ENCODE measurements at regions not wholly inside any gene's neighbourhood (a gene's known extent, or its start where the extent isn't known, plus 50 kb on each side); places are given as distances from the start of the nearest gene placed in this dataset.
A peak's percentile ranks its signal among the peaks of the same experiment; 100 is the strongest.
"Not testable (repeated sequence)": the region's sequence is repeated elsewhere in the genome, so short reads cannot be mapped to it uniquely, and the experiment has no call there.

DNA sequence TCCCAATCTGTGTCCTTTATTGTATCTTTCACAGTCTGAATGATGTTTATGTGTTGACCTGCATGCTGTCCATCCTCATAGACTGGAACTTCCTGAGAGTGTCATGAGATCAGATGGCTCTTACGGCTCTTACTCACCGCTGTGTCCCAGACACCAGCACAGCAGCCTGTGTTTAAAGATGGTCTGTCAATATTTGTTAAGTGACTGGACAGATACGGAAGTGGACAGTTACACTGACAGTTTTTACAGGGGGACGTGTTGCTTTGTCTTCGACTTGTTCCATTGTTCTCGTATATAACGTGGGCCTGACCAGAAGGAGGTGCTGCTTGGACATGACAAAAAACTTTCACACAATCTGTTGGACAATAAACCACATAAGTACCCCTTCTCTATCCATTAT lies 342.6 kb downstream of the PREX1 start (continued):
- TF ChIP-seq GFI1 (CRISPR knock-in tag; IDR thresholded peaks at IDR 0.05; ENCODE audit: borderline replicate concordance) (peak; percentile 55; the same call in 1 of the 2 replicates), HDAC1 (CRISPR knock-in tag; IDR thresholded peaks at IDR 0.05) (peak; percentile 77), SMARCC2 (IDR thresholded peaks at IDR 0.05) (0 out of 2 replicates have a peak, but pooled peaks have one; percentile 17), ZMYM3 (CRISPR knock-in tag; IDR thresholded peaks at IDR 0.05) (peak; percentile 72; the same call in 1 of the 2 replicates), ZNF292 (CRISPR knock-in tag; IDR thresholded peaks at IDR 0.05; ENCODE audit: borderline replicate concordance, low read depth) (peak; percentile 95; the same call in 1 of the 2 replicates), ZNF710 (CRISPR knock-in tag; IDR thresholded peaks at IDR 0.05; ENCODE audit: borderline replicate concordance) (peak; percentile 67; the same call in 1 of the 2 replicates), TBX3 (IDR thresholded peaks at IDR 0.05; ENCODE audit: borderline replicate concordance) (peak; percentile 96), ARID4A (CRISPR knock-in tag; IDR thresholded peaks at IDR 0.05; ENCODE audit: borderline replicate concordance) (peak; percentile 20; the same call in 1 of the 2 replicates), SIX4 (CRISPR knock-in tag; IDR thresholded peaks at IDR 0.05) (peak; percentile 43), SOX13 (IDR thresholded peaks at IDR 0.05) (peak; percentile 99), SOX13 (CRISPR knock-in tag; conservative IDR thresholded peaks at IDR 0.05 in 1 of 2, IDR thresholded peaks at IDR 0.05 in 1 of 2) (peak in 1 of 2 experiments; percentile 100; a peak in 2 of 4 replicates), THAP11 (CRISPR knock-in tag; IDR thresholded peaks at IDR 0.05) (peak; percentile 68), LCORL (IDR thresholded peaks at IDR 0.05) (peak; percentile 26; the same call in 1 of the 2 replicates), LCORL (CRISPR knock-in tag; IDR thresholded peaks at IDR 0.05) (peak; percentile 41; the same call in 1 of the 2 replicates), ATF7 (IDR thresholded peaks at IDR 0.05) (peak; percentile 31; the same call in 1 of the 2 replicates), ZBTB7B (CRISPR knock-in tag; IDR thresholded peaks at IDR 0.05) (0 out of 2 replicates have a peak, but pooled peaks have one; percentile 28), YEATS2 (CRISPR knock-in tag; IDR thresholded peaks at IDR 0.05; ENCODE audit: borderline replicate concordance) (peak; percentile 30; the same call in 1 of the 2 replicates), ZSCAN9 (CRISPR knock-in tag; IDR thresholded peaks at IDR 0.05; ENCODE audit: borderline replicate concordance) (peak; percentile 87), CREB1 (IDR thresholded peaks at IDR 0.05) (peak; percentile 79), CREB1 (CRISPR knock-in tag; IDR thresholded peaks at IDR 0.05) (peak; percentile 82), ETV5 (CRISPR knock-in tag; IDR thresholded peaks at IDR 0.05; ENCODE audit: borderline replicate concordance) (peak; percentile 92; the same call in 1 of the 2 replicates), POGZ (CRISPR knock-in tag; IDR thresholded peaks at IDR 0.05) (peak; percentile 68)
- not testable (repeated sequence) for TF ChIP-seq ATF7 (CRISPR knock-in tag; IDR thresholded peaks at IDR 0.05)
- TF ChIP-seq, protein P1, sequence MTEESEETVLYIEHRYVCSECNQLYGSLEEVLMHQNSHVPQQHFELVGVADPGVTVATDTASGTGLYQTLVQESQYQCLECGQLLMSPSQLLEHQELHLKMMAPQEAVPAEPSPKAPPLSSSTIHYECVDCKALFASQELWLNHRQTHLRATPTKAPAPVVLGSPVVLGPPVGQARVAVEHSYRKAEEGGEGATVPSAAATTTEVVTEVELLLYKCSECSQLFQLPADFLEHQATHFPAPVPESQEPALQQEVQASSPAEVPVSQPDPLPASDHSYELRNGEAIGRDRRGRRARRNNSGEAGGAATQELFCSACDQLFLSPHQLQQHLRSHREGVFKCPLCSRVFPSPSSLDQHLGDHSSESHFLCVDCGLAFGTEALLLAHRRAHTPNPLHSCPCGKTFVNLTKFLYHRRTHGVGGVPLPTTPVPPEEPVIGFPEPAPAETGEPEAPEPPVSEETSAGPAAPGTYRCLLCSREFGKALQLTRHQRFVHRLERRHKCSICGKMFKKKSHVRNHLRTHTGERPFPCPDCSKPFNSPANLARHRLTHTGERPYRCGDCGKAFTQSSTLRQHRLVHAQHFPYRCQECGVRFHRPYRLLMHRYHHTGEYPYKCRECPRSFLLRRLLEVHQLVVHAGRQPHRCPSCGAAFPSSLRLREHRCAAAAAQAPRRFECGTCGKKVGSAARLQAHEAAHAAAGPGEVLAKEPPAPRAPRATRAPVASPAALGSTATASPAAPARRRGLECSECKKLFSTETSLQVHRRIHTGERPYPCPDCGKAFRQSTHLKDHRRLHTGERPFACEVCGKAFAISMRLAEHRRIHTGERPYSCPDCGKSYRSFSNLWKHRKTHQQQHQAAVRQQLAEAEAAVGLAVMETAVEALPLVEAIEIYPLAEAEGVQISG (CRISPR knock-in tag; IDR thresholded peaks at IDR 0.05), result peak; percentile 35; the same call in 1 of the 2 replicates
